GM12878 (cell line): ENCODE measurements at regions not wholly inside any gene's neighbourhood (a gene's known extent, or its start where the extent isn't known, plus 50 kb on each side); places are given as distances from the start of the nearest gene placed in this dataset.

ENCODE experiments used
- ATAC-seq: fragments of 200-7000 bp; cut with Tn5 transposase; 3 replicates; pipeline ENCODE4 v1.9.1; 2020; ENCODE audit warnings: mild to moderate bottlenecking, moderate library complexity
- BruUV-seq: library from RNA; stranded (reverse); fragments of 400-500 nt; replicated peaks from 2 replicates; lab custom pipeline; 2021; lab: Mats Ljungman, UMichigan
- CTCF ChIA-PET: fragments of 300-600 bp; sonication (Branson Sonifier 250); formaldehyde crosslinking; extraction: SDS; loops from one replicate; lab custom pipeline; 2021; ENCODE audit warnings: inconsistent platforms; lab: Yijun Ruan, JAX
- POLR2A ChIA-PET: fragments of 350-600 bp; formaldehyde crosslinking; extraction: SDS; loops from one replicate; lab custom pipeline; 2021; ENCODE audit warnings: inconsistent platforms; lab: Charles Lee
- RAD21 ChIA-PET: fragments of 300-600 bp; sonication (Branson Sonifier 250); formaldehyde crosslinking; loops from one replicate; lab custom pipeline; 2023; ENCODE audit warnings: antibody characterized with exemption; ENCODE audit not compliant: unreplicated experiment; lab: Charles Lee
- SMC1A ChIA-PET: fragments of 300-600 bp; sonication (Branson Sonifier 250); formaldehyde crosslinking; loops from one replicate; lab custom pipeline; 2023; ENCODE audit not compliant: unreplicated experiment, uncharacterized antibody; lab: Charles Lee
- DNase-seq: peaks from one replicate; pipeline ENCODE4 v3.0.0-alpha.2; 2011; ENCODE audit warnings: low read depth, low spot score
- FAIRE-seq: peaks from 3 replicates; lab custom pipeline; 2011; peaks lifted over from hg19 to GRCh38; lab: Jason Lieb, UNC
- H2AFZ ChIP-seq: 2 replicates; pipeline ENCODE4 v1.6.0; 2011; ENCODE audit warnings: low read depth, low read length, control low read depth; ENCODE audit not compliant: control insufficient read depth
- H3K27ac ChIP-seq: 2 replicates; pipeline ENCODE4 v1.5.1; 2011; ENCODE audit warnings: control low read depth; ENCODE audit not compliant: control insufficient read depth, insufficient read depth
- H3K27me3 ChIP-seq, 2 experiments: replicated peaks in 1 of 2; 2 replicates each; pipeline versions ENCODE4 v1.6.0 to v1.6.1; 2011; ENCODE audit warnings: low read length in 1 of 2; ENCODE audit not compliant: control insufficient read depth in 2 of 2, insufficient read depth in 2 of 2
- H3K36me3 ChIP-seq, 2 experiments: 2 replicates each; pipeline ENCODE4 v1.5.1; 2011; ENCODE audit warnings: low read length in 1 of 2; ENCODE audit not compliant: control insufficient read depth in 2 of 2, insufficient read depth in 2 of 2
- H3K4me1 ChIP-seq: 2 replicates; pipeline ENCODE4 v1.6.1; 2011; ENCODE audit warnings: mild to moderate bottlenecking, low read length, moderate library complexity, mixed read lengths; ENCODE audit not compliant: control insufficient read depth, insufficient read depth
- H3K4me2 ChIP-seq: 2 replicates; pipeline ENCODE4 v1.6.0; 2011; ENCODE audit warnings: control low read depth; ENCODE audit not compliant: control insufficient read depth, insufficient read depth
- H3K4me3 ChIP-seq: fragments of 200-600 bp; sonication (generic); 2 replicates; pipeline ENCODE4 v1.5.1; 2016
- H3K79me2 ChIP-seq: 2 replicates; pipeline ENCODE4 v1.6.0; 2011; ENCODE audit warnings: low read length; ENCODE audit not compliant: control insufficient read depth, insufficient read depth
- H3K9ac ChIP-seq: 2 replicates; pipeline ENCODE4 v1.8.0; 2011; ENCODE audit warnings: low read length, control low read depth, mixed read lengths; ENCODE audit not compliant: control insufficient read depth, insufficient read depth
- H3K9me3 ChIP-seq: replicated peaks from 3 replicates; pipeline ENCODE4 v1.5.1; 2011; ENCODE audit warnings: mild to moderate bottlenecking, low read length; ENCODE audit not compliant: control insufficient read depth, insufficient read depth
- H4K20me1 ChIP-seq: 2 replicates; pipeline ENCODE4 v1.6.0; 2011; ENCODE audit not compliant: control insufficient read depth, insufficient read depth
- EGR1 ChIP-seq, 2 experiments: IDR thresholded peaks; 1 replicate in 1 of 2; 2 replicates in 1 of 2; pipeline ENCODE4 v1.6.1; 2011 to 2012; ENCODE audit warnings: low read depth in 2 of 2, low read length in 2 of 2, borderline replicate concordance in 1 of 2, mild to moderate bottlenecking in 1 of 2, moderate library complexity in 1 of 2
- IRF4 ChIP-seq: IDR thresholded peaks from 2 replicates; pipeline ENCODE4 v1.6.1; 2011; ENCODE audit warnings: low read depth, low read length
- POLR2A ChIP-seq: IDR thresholded peaks from 2 replicates; pipeline ENCODE4 v1.6.1; 2011; ENCODE audit warnings: low read depth, mild to moderate bottlenecking, low read length
- WGBS: methylation state at CpG from one replicate; pipeline ENCODE4 v1.1.6; 2016; ENCODE audit warnings: low lambda C conversion rate; ENCODE audit not compliant: insufficient replicate concordance, insufficient coverage; ENCODE audit errors: missing lambda C conversion rate; 5-methylcytosine and 5-hydroxymethylcytosine counted together
- in situ Hi-C: fragments of 300-500 bp; cut with MboI; formaldehyde crosslinking; loops from 9 replicates; pipeline ENCODE4 v1.14.3; 2018; ENCODE audit warnings: mixed read lengths
- intact Hi-C: fragments of 100-400 bp; cut with micrococcal nuclease; formaldehyde crosslinking; loops from one replicate; pipeline ENCODE4 v1.14.2; 2022; ENCODE audit not compliant: unreplicated experiment

DNA sequence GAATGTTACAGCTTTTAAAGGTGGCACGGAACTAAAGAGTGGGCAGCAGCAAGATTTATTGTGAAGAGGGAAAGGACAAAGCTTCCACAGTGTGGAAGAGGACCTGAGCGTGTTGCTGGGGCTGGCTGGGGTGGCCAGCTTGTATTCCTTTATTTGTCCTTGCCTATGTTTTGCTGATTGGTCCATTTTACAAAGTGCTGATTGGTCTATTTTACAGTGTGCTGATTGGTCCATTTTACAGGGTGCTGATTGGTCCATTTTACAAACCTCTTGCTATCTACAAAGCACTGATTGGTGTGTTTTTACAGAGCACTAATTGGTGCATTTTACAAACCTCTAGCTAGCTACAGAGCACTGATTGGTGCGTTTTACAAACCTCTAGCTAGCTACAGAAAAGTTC, 109.7 kb upstream of the DDX18 start:
- no peaks in the 10 kb centered on the region for H3K4me1 ChIP-seq
- in situ Hi-C loops, result no loop called here
- H3K27ac ChIP-seq, result no peak overlapping the region
- no peak for DNase-seq
- H2AFZ ChIP-seq, result no peak overlapping the region
- no peak for TF ChIP-seq IRF4
- TF ChIP-seq, all 136 proteins: peak for 0
- intact Hi-C loops, result no loop called here
- Histone ChIP-seq H3K4me2 (no peak overlapping the region), H3K9me3 (no peaks in the 10 kb centered on the region), H3K79me2 (no peaks in the 10 kb centered on the region), H4K20me1 (no peaks in the 10 kb centered on the region), H3K36me3 (no peaks in the 10 kb centered on the region), H3K27me3 (no peaks in the 10 kb centered on the region), H3K9ac (no peak overlapping the region), H3K4me3 (no peak overlapping the region)
- SMC1A ChIA-PET, result no interaction called here
- CTCF ChIA-PET, result interaction anchor here (0.9 to 1.5 kb wide), 2 partner anchors 239 to 298 kb away, joined by 3 to 5 read pairs; no protein-coding TSS in a partner anchor
- FAIRE-seq (no peak), ATAC-seq (no peak)
- BruUV-seq, result no TSS peak
- RAD21 ChIA-PET, result no interaction called here
- WGBS, result 11% methylated on average over 3 of the region's 3 CpGs
- POLR2A ChIA-PET, result no interaction called here

DNA sequence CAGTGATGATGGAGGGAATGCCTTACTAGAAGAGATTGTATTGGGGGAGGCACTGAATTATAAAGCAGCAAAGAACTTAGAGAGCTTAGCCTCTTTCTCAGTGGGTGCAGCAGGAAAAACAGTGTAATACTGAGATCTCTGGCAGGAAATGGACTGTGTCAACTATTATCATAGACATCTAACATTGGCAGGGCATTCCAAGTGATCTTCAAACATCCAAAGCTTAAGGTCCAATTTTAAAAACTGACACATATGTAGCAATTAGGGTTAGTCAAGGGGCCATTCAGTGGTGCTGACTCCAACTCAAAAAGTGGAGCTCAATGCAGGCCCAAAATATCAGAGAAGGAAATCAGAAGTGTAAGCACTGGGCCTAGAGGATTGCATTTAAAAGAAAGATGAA, 106.6 kb upstream of the DDX18 start:
- SMC1A ChIA-PET, result no interaction called here
- BruUV-seq, result no TSS peak
- Histone ChIP-seq H3K4me1 (no peaks in the 10 kb centered on the region), H3K9me3 (no peaks in the 10 kb centered on the region), H3K4me3 (no peak overlapping the region), H3K9ac (no peak overlapping the region), H3K4me2 (no peak overlapping the region), H3K79me2 (no peaks in the 10 kb centered on the region), H2AFZ (no peak overlapping the region), H3K27me3 (no peaks in the 10 kb centered on the region), H3K27ac (no peak overlapping the region), H3K36me3 (no peaks in the 10 kb centered on the region), H4K20me1 (no peaks in the 10 kb centered on the region)
- RAD21 ChIA-PET, result no interaction called here
- no peak for FAIRE-seq
- no peak for TF ChIP-seq EGR1 (IDR thresholded peaks at IDR 0.05; ENCODE audit: borderline replicate concordance in 1 of 2, low read depth in 2 of 2, low read length in 2 of 2)
- no peak for TF ChIP-seq POLR2A
- CTCF ChIA-PET, result no interaction called here
- intact Hi-C loops, result no loop called here
- ATAC-seq, result no peak
- DNase-seq, result no peak
- POLR2A ChIA-PET, result no interaction called here
- in situ Hi-C loops, result no loop called here
